HCT116 (cell line): ENCODE measurements at regions not wholly inside any gene's neighbourhood (a gene's known extent, or its start where the extent isn't known, plus 50 kb on each side); places are given as distances from the start of the nearest gene placed in this dataset.

Experiments
- CEBPB ChIP-seq: IDR thresholded peaks from 2 replicates; pipeline ENCODE4 v1.6.1; 2012; ENCODE audit warnings: low read depth
- CTCF ChIP-seq, 3 experiments: fragments of 200-600 bp in 1 of 3; sonication (generic) in 1 of 3; IDR thresholded peaks in 2 of 3; conservative IDR thresholded peaks in 1 of 3; 2 replicates each; pipeline ENCODE4 v1.5.1; 2012 to 2017; ENCODE audit warnings: low read depth in 2 of 3, low read length in 2 of 3, antibody characterized with exemption in 1 of 3, borderline replicate concordance in 1 of 3, control low read depth in 1 of 3, mild to moderate bottlenecking in 1 of 3, mixed read lengths in 1 of 3, mixed run types in 1 of 3, moderate library complexity in 1 of 3; ENCODE audit not compliant: insufficient read depth in 1 of 3
- EGR1 ChIP-seq: IDR thresholded peaks from 2 replicates; pipeline ENCODE4 v1.6.1; 2012; ENCODE audit warnings: low read depth
- EZH2 ChIP-seq: fragments of 200-600 bp; sonication (generic); IDR thresholded peaks from 2 replicates; pipeline ENCODE4 v1.6.1; 2017; ENCODE audit warnings: antibody characterized with exemption, mixed run types
- POLR2A ChIP-seq: IDR thresholded peaks from 2 replicates; pipeline ENCODE4 v1.7.0; 2011; ENCODE audit warnings: borderline replicate concordance; ENCODE audit not compliant: insufficient read depth, insufficient read length; ENCODE audit errors: extremely low read depth
- POLR2AphosphoS5 ChIP-seq: IDR thresholded peaks from 2 replicates; pipeline ENCODE4 v1.6.1; 2011; ENCODE audit warnings: mild to moderate bottlenecking, low read depth, low read length, moderate library complexity
- SIN3A ChIP-seq: IDR thresholded peaks from 2 replicates; pipeline ENCODE4 v1.6.1; 2012; ENCODE audit warnings: low read depth
- SP1 ChIP-seq: IDR thresholded peaks from 2 replicates; pipeline ENCODE4 v1.6.1; 2012; ENCODE audit warnings: low read depth
- YY1 ChIP-seq: IDR thresholded peaks from 2 replicates; pipeline ENCODE4 v1.6.1; 2011; ENCODE audit warnings: low read length, low read depth, moderate library complexity, mild to moderate bottlenecking; ENCODE audit not compliant: insufficient replicate concordance; ENCODE audit errors: extremely low read depth
- ZNF274 ChIP-seq: fragments of 200-500 bp; sonication (Bioruptor generic); IDR thresholded peaks from 2 replicates; pipeline ENCODE4 v1.6.1; 2014; ENCODE audit warnings: mild to moderate bottlenecking, low read depth, low read length, inconsistent platforms
- TF ChIP-seq, protein P1 (sequence below): IDR thresholded peaks from 2 replicates; pipeline ENCODE4 v1.6.1; 2012

- TF ChIP-seq CTCF (IDR thresholded peaks at IDR 0.05 in 2 of 3, conservative IDR thresholded peaks at IDR 0.05 in 1 of 3; ENCODE audit: borderline replicate concordance in 1 of 3, insufficient read depth in 1 of 3, low read depth in 2 of 3, low read length in 2 of 3) = no peak
- no peak for TF ChIP-seq POLR2AphosphoS5
- TF ChIP-seq SP1 = no peak
- no peak for TF ChIP-seq EGR1
- no peak for TF ChIP-seq CEBPB
- TF ChIP-seq POLR2A = no peak
- TF ChIP-seq, protein P1, sequence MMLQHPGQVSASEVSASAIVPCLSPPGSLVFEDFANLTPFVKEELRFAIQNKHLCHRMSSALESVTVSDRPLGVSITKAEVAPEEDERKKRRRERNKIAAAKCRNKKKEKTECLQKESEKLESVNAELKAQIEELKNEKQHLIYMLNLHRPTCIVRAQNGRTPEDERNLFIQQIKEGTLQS = no peak
- TF ChIP-seq SIN3A = no peak
- no peak for TF ChIP-seq YY1
- no peak for TF ChIP-seq ZNF274
- no peak for TF ChIP-seq EZH2
Measured at GRCh38 chr11:41713030-41713429, 253.6 kb upstream of the LRRC4C start.
